ENCODE measurements at regions not wholly inside any gene's neighbourhood (a gene's known extent, or its start where the extent isn't known, plus 50 kb on each side); places are given as distances from the start of the nearest gene placed in this dataset. TPM values are rescaled to one million over a fixed set of nuclear protein-coding genes. Genes with fewer than 3 reads are reported as not detected.

DNA sequence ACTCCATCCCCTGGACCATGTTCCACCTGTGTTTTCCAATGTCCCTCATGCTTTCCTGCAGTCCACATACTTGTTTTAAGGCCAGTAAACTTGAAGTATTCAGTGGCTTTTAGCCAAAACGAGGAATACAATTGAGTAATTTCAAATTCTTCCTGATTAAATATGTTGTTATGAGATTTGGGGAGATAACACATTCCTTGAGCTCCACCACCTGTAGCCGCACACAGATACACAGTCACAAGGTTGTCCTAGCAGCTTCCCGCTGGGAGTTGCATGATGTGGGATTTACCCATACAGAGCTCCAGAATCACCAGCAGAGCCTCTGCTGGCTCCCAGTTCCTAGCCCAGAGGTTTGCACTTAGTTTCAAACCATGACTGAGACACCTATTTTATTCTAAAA, 53.6 kb upstream of the FRY start:
- TF ChIP-seq POLR2A (IDR thresholded peaks at IDR 0.05): no peak
- Histone ChIP-seq H3K9me3 (no peaks in the 10 kb centered on the region), H3K27me3 (no peaks in the 10 kb centered on the region), H3K27ac (peak overlapping the region in 1 of 3 donors; percentile 36), H3K36me3 (no peaks in the 10 kb centered on the region), H3K4me1 (peaks cover 10 to 13% of the 10 kb centered on the region in 2 donors), H3K4me3 (replicated peaks in 1 of 3) (no peak overlapping the region)
- intact Hi-C loops (cut with DNase I): no loop called here
- DNase-seq: peak; percentile 8 to 37
- WGBS, 2 donors: 55 to 62% methylated on average over 3 of the region's 3 CpGs

DNA sequence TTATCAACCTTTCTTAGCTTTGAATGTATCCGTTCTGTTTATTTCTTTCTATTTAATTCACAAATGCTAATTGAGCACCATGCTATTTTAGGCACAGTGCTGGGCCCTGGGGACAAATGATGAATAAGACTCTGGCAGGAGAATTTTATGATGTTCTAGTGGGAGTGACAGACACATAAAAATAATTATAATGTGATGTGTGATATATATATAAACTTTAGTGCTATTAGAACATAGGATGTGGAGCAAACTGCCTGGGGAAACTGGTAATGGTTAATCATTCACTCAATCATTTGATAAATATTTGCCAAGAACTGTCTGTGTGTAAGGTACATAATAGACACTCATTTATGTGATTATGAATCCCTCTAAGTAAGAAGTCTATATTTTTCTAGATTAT, 50.7 kb upstream of the FRY start:
- no peak for DNase-seq
- H3K4me3 ChIP-seq (replicated peaks in 1 of 3): no peak overlapping the region
- TF ChIP-seq, protein P1, sequence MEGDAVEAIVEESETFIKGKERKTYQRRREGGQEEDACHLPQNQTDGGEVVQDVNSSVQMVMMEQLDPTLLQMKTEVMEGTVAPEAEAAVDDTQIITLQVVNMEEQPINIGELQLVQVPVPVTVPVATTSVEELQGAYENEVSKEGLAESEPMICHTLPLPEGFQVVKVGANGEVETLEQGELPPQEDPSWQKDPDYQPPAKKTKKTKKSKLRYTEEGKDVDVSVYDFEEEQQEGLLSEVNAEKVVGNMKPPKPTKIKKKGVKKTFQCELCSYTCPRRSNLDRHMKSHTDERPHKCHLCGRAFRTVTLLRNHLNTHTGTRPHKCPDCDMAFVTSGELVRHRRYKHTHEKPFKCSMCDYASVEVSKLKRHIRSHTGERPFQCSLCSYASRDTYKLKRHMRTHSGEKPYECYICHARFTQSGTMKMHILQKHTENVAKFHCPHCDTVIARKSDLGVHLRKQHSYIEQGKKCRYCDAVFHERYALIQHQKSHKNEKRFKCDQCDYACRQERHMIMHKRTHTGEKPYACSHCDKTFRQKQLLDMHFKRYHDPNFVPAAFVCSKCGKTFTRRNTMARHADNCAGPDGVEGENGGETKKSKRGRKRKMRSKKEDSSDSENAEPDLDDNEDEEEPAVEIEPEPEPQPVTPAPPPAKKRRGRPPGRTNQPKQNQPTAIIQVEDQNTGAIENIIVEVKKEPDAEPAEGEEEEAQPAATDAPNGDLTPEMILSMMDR (IDR thresholded peaks at IDR 0.05): no peak
- TF ChIP-seq POLR2A (IDR thresholded peaks at IDR 0.05): no peak
- intact Hi-C loops (cut with DNase I): no loop called here
- whole genome bisulfite sequencing, 2 donors: 81 to 85% methylated on average over 1 of the region's 1 CpG
- peaks cover 10 to 13% of the 10 kb centered on the region in 2 donors for H3K4me1 ChIP-seq
- H3K9me3 ChIP-seq: no peaks in the 10 kb centered on the region
- no peaks in the 10 kb centered on the region for H3K27me3 ChIP-seq
- H3K27ac ChIP-seq: no peak overlapping the region
- H3K36me3 ChIP-seq: no peaks in the 10 kb centered on the region

Small RNA genes lying in the stretch of these regions (small RNA-seq; reads per million reads assigned to genes)
- not detected for gene RF00017
